NOMO-1 treated with DMSO at 0.1 percent for 48 hours (cell line): ENCODE measurements at regions not wholly inside any gene's neighbourhood (a gene's known extent, or its start where the extent isn't known, plus 50 kb on each side); places are given as distances from the start of the nearest gene placed in this dataset.

Source experiments
- DNase-seq: peaks from one replicate; lab custom pipeline; 2025; ENCODE audit not compliant: unreplicated experiment; lab: John Stamatoyannopoulos, UW

GRCh38 chr12:81819991-81820633 lies 61.0 kb upstream of the PPFIA2 start:
- DNase-seq: no peak

- no peak for DNase-seq
Measured at GRCh38 chr12:81815611-81816010, 56.5 kb upstream of the PPFIA2 start.

GRCh38 chr12:81811778-81812125 lies 52.6 kb upstream of the PPFIA2 start:
- DNase-seq: no peak

- DNase-seq: no peak
Measured at GRCh38 chr12:81811061-81811777, 52.1 kb upstream of the PPFIA2 start.

DNA sequence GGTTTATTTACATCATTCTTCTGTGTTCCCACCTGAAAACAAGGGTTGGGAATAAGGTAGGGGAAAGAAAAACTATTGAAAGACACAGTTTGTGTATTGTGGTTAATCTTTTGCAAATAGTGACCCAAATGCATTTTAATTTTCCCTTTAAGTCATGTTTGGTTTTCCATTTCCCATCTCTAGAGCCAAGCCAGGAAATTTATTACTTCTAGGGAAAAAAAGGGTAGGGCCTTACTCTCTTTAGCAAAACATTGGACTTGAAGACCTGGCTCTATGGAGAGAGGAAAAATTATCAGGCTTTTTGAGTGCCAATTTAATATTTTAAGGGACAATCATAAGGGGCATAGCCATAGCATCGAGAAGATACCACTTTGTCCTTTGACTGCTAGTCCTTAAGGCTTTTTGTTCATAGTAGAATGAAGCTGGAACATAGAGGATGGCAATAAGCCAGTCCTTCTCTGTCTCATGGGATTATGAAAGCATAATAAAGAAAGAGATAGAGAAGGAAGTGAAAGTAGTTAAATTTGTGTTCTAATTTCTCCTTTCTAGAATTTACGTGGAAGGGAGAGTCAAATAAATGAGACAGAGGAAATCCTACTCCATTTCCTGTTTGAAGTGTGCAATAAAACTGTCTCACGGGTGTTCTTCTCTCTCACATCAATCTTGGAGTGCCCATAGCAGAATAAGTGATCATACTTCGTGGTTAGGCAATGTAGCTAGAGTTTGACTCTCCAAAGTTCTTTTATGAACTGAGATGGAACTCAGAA lies 50.9 kb upstream of the PPFIA2 start:
- DNase-seq: peak; percentile 96

- DNase-seq: no peak
Measured at GRCh38 chr12:81809113-81809777, 50.1 kb upstream of the PPFIA2 start.
